ENCODE measurements at regions not wholly inside any gene's neighbourhood (a gene's known extent, or its start where the extent isn't known, plus 50 kb on each side); places are given as distances from the start of the nearest gene placed in this dataset.

DNA sequence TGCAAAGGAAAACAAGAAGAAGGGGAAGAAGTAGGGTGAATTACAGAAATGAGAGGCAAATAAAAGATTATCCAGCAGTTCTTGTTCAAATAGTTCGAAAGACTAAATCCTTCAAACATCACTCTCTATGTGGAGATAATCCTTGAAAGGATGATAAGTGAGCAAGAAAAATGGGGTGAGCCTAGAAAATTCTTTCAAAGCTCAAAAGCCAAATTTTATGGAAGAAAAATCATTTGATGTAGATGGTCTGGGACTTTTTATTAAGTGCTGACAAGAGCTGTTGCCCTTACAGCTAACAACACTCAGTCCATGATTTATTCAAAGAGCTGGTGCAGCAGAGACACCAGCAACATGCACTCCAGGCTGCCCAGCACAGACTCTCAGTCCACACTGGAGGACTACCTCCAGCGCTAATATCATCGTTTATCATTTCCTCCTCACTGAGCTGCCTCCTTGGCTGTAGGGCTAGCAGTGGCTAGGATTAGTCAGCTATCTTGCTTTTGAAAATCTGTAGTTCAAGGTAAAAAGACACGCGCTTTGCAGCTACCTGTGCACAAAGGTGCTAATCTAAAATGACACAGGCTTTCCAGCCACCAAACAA lies 264.8 kb upstream of the KIF2A start:
- Histone ChIP-seq H3K79me2 (ENCODE audit: control insufficient read depth, low read length) (no peaks in the 10 kb centered on the region), H3K27ac (ENCODE audit: low read depth, low read length) (no peak overlapping the region), H3K9me3 (ENCODE audit: control insufficient read depth, insufficient read depth, low read length) (no peaks in the 10 kb centered on the region), H3K27me3 (ENCODE audit: control insufficient read depth, low read length) (no peaks in the 10 kb centered on the region), H3K9me2 (replicated peaks; ENCODE audit: control insufficient read depth, low read length) (no peaks in the 10 kb centered on the region), H3K4me2 (ENCODE audit: low read length) (no peak overlapping the region), H3K4me1 (ENCODE audit: control insufficient read depth, low read length) (no peaks in the 10 kb centered on the region), H3K36me3 (ENCODE audit: control insufficient read depth, low read length) (no peaks in the 10 kb centered on the region), H4K20me1 (ENCODE audit: control insufficient read depth, insufficient read depth, low read depth, low read length) (no peaks in the 10 kb centered on the region), H3K4me3 (ENCODE audit: low read length) (no peak overlapping the region), H3F3A (ENCODE audit: control insufficient read depth, insufficient read depth) (no peaks in the 10 kb centered on the region)
- no peak for TF ChIP-seq EZH2phosphoT487 (IDR thresholded peaks at IDR 0.05; ENCODE audit: borderline replicate concordance, low read length)
- TF ChIP-seq CTCF (IDR thresholded peaks at IDR 0.05; ENCODE audit: low read depth, low read length, poor library complexity, severe bottlenecking): no peak

- Histone ChIP-seq H3K4me2 (ENCODE audit: low read length) (no peak overlapping the region), H3K9me3 (ENCODE audit: control insufficient read depth, insufficient read depth, low read length) (no peaks in the 10 kb centered on the region), H3K27ac (ENCODE audit: low read depth, low read length) (no peak overlapping the region), H4K20me1 (ENCODE audit: control insufficient read depth, insufficient read depth, low read depth, low read length) (no peaks in the 10 kb centered on the region), H3K4me1 (ENCODE audit: control insufficient read depth, low read length) (no peaks in the 10 kb centered on the region), H3K4me3 (ENCODE audit: low read length) (no peak overlapping the region), H3K79me2 (ENCODE audit: control insufficient read depth, low read length) (no peaks in the 10 kb centered on the region), H3K27me3 (ENCODE audit: control insufficient read depth, low read length) (no peaks in the 10 kb centered on the region), H3F3A (ENCODE audit: control insufficient read depth, insufficient read depth) (no peaks in the 10 kb centered on the region), H3K36me3 (ENCODE audit: control insufficient read depth, low read length) (no peaks in the 10 kb centered on the region), H3K9me2 (replicated peaks; ENCODE audit: control insufficient read depth, low read length) (no peaks in the 10 kb centered on the region)
- TF ChIP-seq CTCF (IDR thresholded peaks at IDR 0.05; ENCODE audit: low read depth, low read length, poor library complexity, severe bottlenecking) (no peak), EZH2phosphoT487 (IDR thresholded peaks at IDR 0.05; ENCODE audit: borderline replicate concordance, low read length) (no peak)
Observed at GRCh38 chr5:62042007-62042406, 264.0 kb upstream of the KIF2A start.

DNA sequence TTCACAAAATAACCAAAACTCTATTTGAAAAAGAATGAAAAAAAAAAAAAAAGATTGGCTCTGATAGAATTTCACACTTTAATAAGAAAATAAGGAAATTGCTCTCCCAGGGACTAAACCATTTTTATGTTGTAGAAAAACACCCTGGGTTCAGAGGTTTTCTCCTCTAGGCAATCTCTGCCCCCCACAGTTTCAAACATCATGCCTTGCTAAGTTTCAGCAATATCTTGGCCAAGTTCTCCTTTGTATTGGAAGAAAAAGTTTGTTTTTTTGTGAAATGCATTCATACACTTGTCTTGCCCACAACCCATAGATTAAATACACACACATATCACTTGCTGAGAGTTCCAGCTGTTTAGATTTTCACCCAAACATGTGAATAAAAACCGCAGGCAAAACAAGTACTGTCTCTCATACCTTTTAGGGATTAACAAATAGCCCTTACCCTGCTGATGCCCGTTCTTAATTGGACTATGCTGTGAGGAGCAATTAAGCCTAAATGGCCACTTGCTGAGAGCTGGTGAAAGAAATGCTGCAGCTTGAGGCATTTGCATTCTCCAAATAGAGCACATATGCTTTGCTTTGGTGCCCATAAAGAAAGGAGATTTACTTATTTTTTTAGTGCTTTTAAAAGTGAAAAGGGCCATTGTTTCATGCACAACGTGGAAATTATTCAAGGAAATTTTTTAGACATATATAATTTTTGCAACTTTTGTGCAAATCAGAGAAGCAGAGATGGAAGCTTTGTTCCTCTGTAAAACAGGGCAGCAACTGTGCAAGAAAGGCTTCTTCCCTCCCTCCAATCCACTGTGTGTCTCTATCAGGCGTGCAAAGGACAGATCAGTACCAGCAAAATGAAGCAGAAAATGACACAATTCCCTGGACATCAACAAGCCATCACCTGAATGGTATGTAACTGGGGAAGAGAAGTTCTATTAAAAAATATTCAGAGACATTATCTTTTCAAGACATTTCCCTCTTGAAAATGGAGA lies 262.4 kb upstream of the KIF2A start:
- Histone ChIP-seq H3K9me2 (replicated peaks; ENCODE audit: control insufficient read depth, low read length) (no peaks in the 10 kb centered on the region), H4K20me1 (ENCODE audit: control insufficient read depth, insufficient read depth, low read depth, low read length) (no peaks in the 10 kb centered on the region), H3K79me2 (ENCODE audit: control insufficient read depth, low read length) (no peaks in the 10 kb centered on the region), H3K4me3 (ENCODE audit: low read length) (no peak overlapping the region), H3K4me1 (ENCODE audit: control insufficient read depth, low read length) (no peaks in the 10 kb centered on the region), H3K9me3 (ENCODE audit: control insufficient read depth, insufficient read depth, low read length) (no peaks in the 10 kb centered on the region), H3K36me3 (ENCODE audit: control insufficient read depth, low read length) (no peaks in the 10 kb centered on the region), H3F3A (ENCODE audit: control insufficient read depth, insufficient read depth) (no peaks in the 10 kb centered on the region), H3K27me3 (ENCODE audit: control insufficient read depth, low read length) (no peaks in the 10 kb centered on the region), H3K27ac (ENCODE audit: low read depth, low read length) (no peak overlapping the region), H3K4me2 (ENCODE audit: low read length) (no peak overlapping the region)
- TF ChIP-seq EZH2phosphoT487 (IDR thresholded peaks at IDR 0.05; ENCODE audit: borderline replicate concordance, low read length) (no peak), CTCF (IDR thresholded peaks at IDR 0.05; ENCODE audit: low read depth, low read length, poor library complexity, severe bottlenecking) (no peak)

Measured in DOHH2 (cell line).